ENCODE measurements at regions not wholly inside any gene's neighbourhood (a gene's known extent, or its start where the extent isn't known, plus 50 kb on each side); places are given as distances from the start of the nearest gene placed in this dataset.

- H3K4me1 Mint-ChIP-seq, result no peaks in the 10 kb centered on the region
- no peak overlapping the region for H3K27ac Mint-ChIP-seq
- H3K36me3 Mint-ChIP-seq (ENCODE audit: low read depth), result no peaks in the 10 kb centered on the region
- DNase-seq (no peak), ATAC-seq (no peak)
- peaks cover 5% of the 10 kb centered on the region for H3K9me3 Mint-ChIP-seq
- no peaks in the 10 kb centered on the region for H3K27me3 Mint-ChIP-seq
- no peak overlapping the region for H3K4me3 Mint-ChIP-seq
Observed at GRCh38 chr7:33831389-33832141, 73.8 kb upstream of the BMPER start.

GRCh38 chr7:33832271-33832721 is 73.0 kb upstream of the BMPER start:
- DNase-seq (no peak), ATAC-seq (no peak)
- Mint-ChIP-seq H3K9me3 (peaks cover 10% of the 10 kb centered on the region), H3K4me3 (no peak overlapping the region), H3K36me3 (ENCODE audit: low read depth) (no peaks in the 10 kb centered on the region), H3K27me3 (no peaks in the 10 kb centered on the region), H3K4me1 (no peaks in the 10 kb centered on the region), H3K27ac (no peak overlapping the region)

- H3K4me3 Mint-ChIP-seq, result no peak overlapping the region
- no peaks in the 10 kb centered on the region for H3K4me1 Mint-ChIP-seq
- H3K27ac Mint-ChIP-seq, result no peak overlapping the region
- no peaks in the 10 kb centered on the region for H3K36me3 Mint-ChIP-seq (ENCODE audit: low read depth)
- DNase-seq (peak; percentile 22), ATAC-seq (no peak)
- H3K27me3 Mint-ChIP-seq, result no peaks in the 10 kb centered on the region
- H3K9me3 Mint-ChIP-seq, result peaks cover 10% of the 10 kb centered on the region
Observed at GRCh38 chr7:33836797-33837355, 68.5 kb upstream of the BMPER start.

GRCh38 chr7:33837356-33837851 is 67.9 kb upstream of the BMPER start:
- ATAC-seq (no peak), DNase-seq (no peak)
- peaks cover 10% of the 10 kb centered on the region for H3K9me3 Mint-ChIP-seq
- H3K27ac Mint-ChIP-seq, result no peak overlapping the region
- no peak overlapping the region for H3K4me3 Mint-ChIP-seq
- H3K36me3 Mint-ChIP-seq (ENCODE audit: low read depth), result no peaks in the 10 kb centered on the region
- H3K4me1 Mint-ChIP-seq, result no peaks in the 10 kb centered on the region
- H3K27me3 Mint-ChIP-seq, result no peaks in the 10 kb centered on the region

- no peak overlapping the region for H3K4me3 Mint-ChIP-seq
- no peak overlapping the region for H3K27ac Mint-ChIP-seq
- no peaks in the 10 kb centered on the region for H3K36me3 Mint-ChIP-seq (ENCODE audit: low read depth)
- H3K27me3 Mint-ChIP-seq, result peaks cover 2% of the 10 kb centered on the region
- no peak for DNase-seq
- ATAC-seq, result no peak
- H3K4me1 Mint-ChIP-seq, result no peaks in the 10 kb centered on the region
- peaks cover 7% of the 10 kb centered on the region for H3K9me3 Mint-ChIP-seq
Observed at GRCh38 chr7:33841031-33841430, 64.3 kb upstream of the BMPER start.

GRCh38 chr7:33841705-33842129 is 63.6 kb upstream of the BMPER start:
- Mint-ChIP-seq H3K27me3 (peaks cover 2% of the 10 kb centered on the region), H3K4me1 (no peaks in the 10 kb centered on the region), H3K27ac (no peak overlapping the region), H3K9me3 (peaks cover 4% of the 10 kb centered on the region), H3K4me3 (no peak overlapping the region), H3K36me3 (ENCODE audit: low read depth) (no peaks in the 10 kb centered on the region)
- DNase-seq (no peak), ATAC-seq (no peak)

- Mint-ChIP-seq H3K4me1 (no peaks in the 10 kb centered on the region), H3K27ac (no peak overlapping the region), H3K9me3 (no peaks in the 10 kb centered on the region), H3K36me3 (ENCODE audit: low read depth) (no peaks in the 10 kb centered on the region), H3K4me3 (no peak overlapping the region), H3K27me3 (peaks cover 2% of the 10 kb centered on the region)
- no peak for DNase-seq
- ATAC-seq, result no peak
Observed at GRCh38 chr7:33842150-33842549, 63.2 kb upstream of the BMPER start.

GRCh38 chr7:33845991-33846509 is 59.3 kb upstream of the BMPER start:
- H3K4me3 Mint-ChIP-seq, result no peak overlapping the region
- no peaks in the 10 kb centered on the region for H3K36me3 Mint-ChIP-seq (ENCODE audit: low read depth)
- no peak overlapping the region for H3K27ac Mint-ChIP-seq
- no peaks in the 10 kb centered on the region for H3K4me1 Mint-ChIP-seq
- peaks cover 2% of the 10 kb centered on the region for H3K27me3 Mint-ChIP-seq
- no peaks in the 10 kb centered on the region for H3K9me3 Mint-ChIP-seq
- ATAC-seq (no peak), DNase-seq (no peak)

GRCh38 chr7:33849004-33849403 is 56.3 kb upstream of the BMPER start:
- no peak overlapping the region for H3K4me3 Mint-ChIP-seq
- no peaks in the 10 kb centered on the region for H3K36me3 Mint-ChIP-seq (ENCODE audit: low read depth)
- peaks cover 2% of the 10 kb centered on the region for H3K27me3 Mint-ChIP-seq
- H3K4me1 Mint-ChIP-seq, result no peaks in the 10 kb centered on the region
- no peak for DNase-seq
- no peaks in the 10 kb centered on the region for H3K9me3 Mint-ChIP-seq
- no peak overlapping the region for H3K27ac Mint-ChIP-seq
- ATAC-seq, result no peak

- ATAC-seq, result no peak
- H3K27me3 Mint-ChIP-seq, result peaks cover 2% of the 10 kb centered on the region
- H3K36me3 Mint-ChIP-seq (ENCODE audit: low read depth), result no peaks in the 10 kb centered on the region
- H3K9me3 Mint-ChIP-seq, result no peaks in the 10 kb centered on the region
- no peak overlapping the region for H3K4me3 Mint-ChIP-seq
- no peak overlapping the region for H3K27ac Mint-ChIP-seq
- H3K4me1 Mint-ChIP-seq, result no peaks in the 10 kb centered on the region
- no peak for DNase-seq
Observed at GRCh38 chr7:33849971-33850559, 55.3 kb upstream of the BMPER start.

- ATAC-seq (no peak), DNase-seq (no peak)
- Mint-ChIP-seq H3K27me3 (peaks cover 2% of the 10 kb centered on the region), H3K4me1 (no peaks in the 10 kb centered on the region), H3K9me3 (no peaks in the 10 kb centered on the region), H3K27ac (no peak overlapping the region), H3K36me3 (ENCODE audit: low read depth) (no peaks in the 10 kb centered on the region), H3K4me3 (no peak overlapping the region)
Observed at GRCh38 chr7:33850768-33851167, 54.6 kb upstream of the BMPER start.

- no peaks in the 10 kb centered on the region for H3K4me1 Mint-ChIP-seq
- no peak overlapping the region for H3K27ac Mint-ChIP-seq
- peaks cover 3% of the 10 kb centered on the region for H3K27me3 Mint-ChIP-seq
- DNase-seq (no peak), ATAC-seq (no peak)
- no peaks in the 10 kb centered on the region for H3K9me3 Mint-ChIP-seq
- no peak overlapping the region for H3K4me3 Mint-ChIP-seq
- H3K36me3 Mint-ChIP-seq (ENCODE audit: low read depth), result no peaks in the 10 kb centered on the region
Observed at GRCh38 chr7:33852838-33853237, 52.5 kb upstream of the BMPER start.

- no peak overlapping the region for H3K4me3 Mint-ChIP-seq
- H3K27me3 Mint-ChIP-seq, result peaks cover 7% of the 10 kb centered on the region
- H3K9me3 Mint-ChIP-seq, result no peaks in the 10 kb centered on the region
- no peak for ATAC-seq
- H3K4me1 Mint-ChIP-seq, result no peaks in the 10 kb centered on the region
- H3K27ac Mint-ChIP-seq, result no peak overlapping the region
- H3K36me3 Mint-ChIP-seq (ENCODE audit: low read depth), result no peaks in the 10 kb centered on the region
- DNase-seq, result no peak
Observed at GRCh38 chr7:33853361-33854062, 51.8 kb upstream of the BMPER start.

- no peaks in the 10 kb centered on the region for H3K9me3 Mint-ChIP-seq
- H3K27ac Mint-ChIP-seq, result no peak overlapping the region
- peaks cover 7% of the 10 kb centered on the region for H3K27me3 Mint-ChIP-seq
- no peak for DNase-seq
- no peak for ATAC-seq
- H3K36me3 Mint-ChIP-seq (ENCODE audit: low read depth), result no peaks in the 10 kb centered on the region
- H3K4me3 Mint-ChIP-seq, result no peak overlapping the region
- no peaks in the 10 kb centered on the region for H3K4me1 Mint-ChIP-seq
Observed at GRCh38 chr7:33854178-33854577, 51.2 kb upstream of the BMPER start.
